Pancreas (tissue), 10 donors: ENCODE measurements at regions not wholly inside any gene's neighbourhood (a gene's known extent, or its start where the extent isn't known, plus 50 kb on each side); places are given as distances from the start of the nearest gene placed in this dataset.
"Not testable (repeated sequence)": the region's sequence is repeated elsewhere in the genome, so short reads cannot be mapped to it uniquely, and the experiment has no call there.

Experiments
- ATAC-seq, 4 donors: fragments of 200-7000 bp; cut with Tn5 transposase; one replicate each; pipeline versions ENCODE4 v1.8.0 to v1.9.1; 2020; ENCODE audit warnings: mild to moderate bottlenecking in 4 of 4, moderate library complexity in 4 of 4
- DNase-seq, 6 donors: peaks; one replicate each; pipeline ENCODE4 v3.0.0-alpha.2; 2020
- FAIRE-seq: peaks from 2 replicates; lab custom pipeline; 2012; peaks lifted over from hg19 to GRCh38; lab: Jason Lieb, UNC
- H3K27ac ChIP-seq, 4 donors: fragments of 200-600 bp; sonication (generic); 1 replicate in 3 of 4; 2 replicates in 1 of 4; pipeline versions ENCODE4 v1.5.0 to v1.8.0; 2020
- H3K27me3 ChIP-seq, 4 donors: fragments of 200-600 bp; one replicate each; pipeline ENCODE4 v1.8.0; 2021
- H3K36me3 ChIP-seq, 3 donors: fragments of 200-600 bp; sonication (generic) in 1 of 3; one replicate each; pipeline versions ENCODE4 v1.5.0 to v1.8.0; 2020 to 2021
- H3K4me1 ChIP-seq, 3 donors: fragments of 200-600 bp; one replicate each; pipeline ENCODE4 v1.8.0; 2021
- H3K4me3 ChIP-seq, 4 donors: fragments of 200-600 bp; sonication (generic) in 2 of 4; one replicate each; pipeline versions ENCODE4 v1.5.0 to v1.8.0; 2020 to 2021
- H3K9me3 ChIP-seq, 4 donors: fragments of 200-600 bp; one replicate each; pipeline ENCODE4 v1.8.0; 2021
- WGBS, 2 donors: extraction: QIAGEN DNeasy Blood & Tissue Kit; methylation state at CpG; one replicate each; pipeline ENCODE4 v1.1.7; 2013; 5-methylcytosine and 5-hydroxymethylcytosine counted together
- intact Hi-C, 3 donors: fragments of 100-400 bp; cut with DNase I; formaldehyde crosslinking; loops; one replicate each; pipeline versions ENCODE4 v1.11.1 to v1.14.2; 2022
- TF ChIP-seq, protein P1 (sequence below), 4 donors: fragments of 200-600 bp; sonication (generic) in 3 of 4; IDR thresholded peaks; one replicate each; pipeline versions ENCODE4 v1.5.0 to v1.8.0; 2021; ENCODE audit warnings: antibody characterized with exemption in 4 of 4
- donor health status: healthy with polysubstance abuse.
- donor health status: DM: no; HTN: no; CAD: no; lungs with moderate emphysema.
- donor health status: DM: no; HTN: no; CAD: no.
- donor health status: control.
- donor health status: control.
- donor health status: Bipolar disorder and iron deficiency.
- donor health status: DM: yes; HTN: yes; CAD: no.
- donor health status: DM: no; HTN: no; CAD: no.
- donor health status: DM: no; HTN: no; CAD: no.
- donor health status: DM: yes; HTN: yes; CAD: no.

DNA sequence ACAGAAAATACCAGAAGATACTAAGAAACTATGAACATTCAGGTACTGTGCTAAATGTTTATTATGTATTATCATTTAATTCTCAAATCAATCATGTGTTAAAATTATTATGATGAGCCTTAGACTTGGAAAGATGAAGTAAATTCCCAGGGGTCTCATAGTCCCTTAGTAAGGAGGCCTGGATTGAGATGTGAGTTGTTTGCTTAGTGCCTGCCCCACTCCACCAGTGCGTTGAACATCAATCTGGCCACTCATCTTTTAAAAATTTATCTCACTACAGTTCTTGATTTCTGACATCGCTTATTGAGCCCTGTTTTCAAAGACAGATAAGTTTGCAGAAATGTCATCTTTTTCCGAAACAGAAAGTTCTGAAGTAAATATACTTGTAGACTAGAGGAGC is 618.4 kb upstream of the SEMA3D start:
- Histone ChIP-seq H3K27ac (no peak overlapping the region), H3K4me1 (no peaks in the 10 kb centered on the region), H3K36me3 (no peaks in the 10 kb centered on the region), H3K4me3 (no peak overlapping the region), H3K27me3 (no peaks in the 10 kb centered on the region), H3K9me3 (no peaks in the 10 kb centered on the region)
- intact Hi-C loops, result no loop called here
- TF ChIP-seq, protein P1, sequence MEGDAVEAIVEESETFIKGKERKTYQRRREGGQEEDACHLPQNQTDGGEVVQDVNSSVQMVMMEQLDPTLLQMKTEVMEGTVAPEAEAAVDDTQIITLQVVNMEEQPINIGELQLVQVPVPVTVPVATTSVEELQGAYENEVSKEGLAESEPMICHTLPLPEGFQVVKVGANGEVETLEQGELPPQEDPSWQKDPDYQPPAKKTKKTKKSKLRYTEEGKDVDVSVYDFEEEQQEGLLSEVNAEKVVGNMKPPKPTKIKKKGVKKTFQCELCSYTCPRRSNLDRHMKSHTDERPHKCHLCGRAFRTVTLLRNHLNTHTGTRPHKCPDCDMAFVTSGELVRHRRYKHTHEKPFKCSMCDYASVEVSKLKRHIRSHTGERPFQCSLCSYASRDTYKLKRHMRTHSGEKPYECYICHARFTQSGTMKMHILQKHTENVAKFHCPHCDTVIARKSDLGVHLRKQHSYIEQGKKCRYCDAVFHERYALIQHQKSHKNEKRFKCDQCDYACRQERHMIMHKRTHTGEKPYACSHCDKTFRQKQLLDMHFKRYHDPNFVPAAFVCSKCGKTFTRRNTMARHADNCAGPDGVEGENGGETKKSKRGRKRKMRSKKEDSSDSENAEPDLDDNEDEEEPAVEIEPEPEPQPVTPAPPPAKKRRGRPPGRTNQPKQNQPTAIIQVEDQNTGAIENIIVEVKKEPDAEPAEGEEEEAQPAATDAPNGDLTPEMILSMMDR (IDR thresholded peaks at IDR 0.05), result no peak
- FAIRE-seq (no peak), ATAC-seq (no peak), DNase-seq (no peak)
- 53 to 60% methylated on average over 3 of the region's 3 CpGs for WGBS, 2 donors

DNA sequence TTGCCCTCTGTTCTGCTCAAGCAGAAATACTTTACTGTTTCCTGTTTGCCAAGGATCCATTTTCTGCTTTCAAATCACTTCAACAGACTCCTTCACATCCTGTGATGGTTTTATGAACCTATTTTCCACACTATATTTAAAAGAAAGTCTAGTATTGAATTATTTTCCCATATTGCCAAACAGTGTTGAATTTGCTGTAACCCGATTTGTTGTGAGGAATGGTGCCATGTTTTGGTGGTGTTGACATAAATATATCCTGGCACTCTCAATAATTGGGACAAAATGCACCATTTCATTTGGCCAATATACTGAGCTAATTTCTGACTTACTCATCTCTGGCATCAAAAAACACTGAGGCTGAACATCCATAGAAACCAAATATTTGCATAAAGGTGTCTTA is 615.4 kb upstream of the SEMA3D start:
- intact Hi-C loops, result no loop called here
- no peak for DNase-seq
- no peaks in the 10 kb centered on the region for H3K27me3 ChIP-seq

DNA sequence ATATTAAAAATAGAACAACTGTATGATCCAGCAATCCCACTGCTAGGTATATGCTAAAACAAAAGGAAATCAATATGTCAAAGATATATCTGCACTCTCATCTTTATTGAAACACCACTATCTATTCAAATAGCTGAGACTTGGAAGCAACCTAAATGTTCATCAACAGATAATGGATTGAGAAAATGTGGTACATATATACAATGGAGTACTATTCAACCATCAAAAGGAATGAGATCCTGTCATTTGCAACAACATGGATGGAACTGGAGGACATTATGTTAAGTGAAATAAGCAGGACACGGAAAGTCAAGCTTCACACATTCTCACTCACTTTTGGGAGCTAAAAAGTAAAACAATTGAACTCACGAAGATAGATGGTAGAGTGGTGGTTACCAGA is 610.1 kb upstream of the SEMA3D start:
- Histone ChIP-seq H3K27ac (no peak overlapping the region), H3K27me3 (no peaks in the 10 kb centered on the region), H3K36me3 (no peaks in the 10 kb centered on the region), H3K4me3 (no peak overlapping the region), H3K9me3 (no peaks in the 10 kb centered on the region), H3K4me1 (no peaks in the 10 kb centered on the region)
- no peak for ATAC-seq
- no peak for FAIRE-seq
- WGBS, 2 donors, result 69 to 84% methylated on average over 2 of the region's 2 CpGs
- no peak for DNase-seq
- TF ChIP-seq, protein P1 (IDR thresholded peaks at IDR 0.05), result no peak
- intact Hi-C loops, result no loop called here

More for the DNA sequence above, 615.4 kb upstream of the SEMA3D start:
- WGBS, 2 donors, result 58 to 86% methylated on average over 1 of the region's 1 CpG
- ATAC-seq (no peak), FAIRE-seq (no peak)
- Histone ChIP-seq H3K36me3 (no peaks in the 10 kb centered on the region), H3K27ac (no peak overlapping the region), H3K9me3 (no peaks in the 10 kb centered on the region), H3K4me3 (no peak overlapping the region), H3K4me1 (no peaks in the 10 kb centered on the region)
- TF ChIP-seq, protein P1 (IDR thresholded peaks at IDR 0.05), result no peak

DNA sequence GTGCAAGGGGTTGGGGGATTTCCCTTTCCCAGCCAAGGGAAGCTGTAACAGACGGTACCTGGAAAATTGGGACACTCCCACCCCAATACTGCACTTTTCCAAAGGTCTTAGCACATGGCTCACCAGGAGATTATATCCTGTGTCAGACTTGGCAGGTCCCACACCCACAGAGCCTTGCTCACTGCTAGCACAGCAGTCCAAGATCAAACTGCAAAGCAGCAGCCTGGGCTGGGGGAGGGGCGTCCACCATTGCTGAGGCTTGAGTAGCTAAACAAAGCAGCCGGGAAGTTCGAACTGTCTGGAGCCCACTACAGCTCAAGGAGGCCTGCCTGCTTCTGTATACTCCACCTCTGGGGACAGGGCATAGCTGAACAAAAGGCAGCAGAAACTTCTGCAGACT is 604.2 kb upstream of the SEMA3D start:
- ATAC-seq, H3K4me1 ChIP-seq, intact Hi-C loops, H3K9me3 ChIP-seq, H3K27me3 ChIP-seq, H3K4me3 ChIP-seq, H3K36me3 ChIP-seq, H3K27ac ChIP-seq, FAIRE-seq: not testable (repeated sequence)
- WGBS, 2 donors, result 67 to 70% methylated on average over 4 of the region's 4 CpGs
- DNase-seq, result peak in 1 of 6 donors; percentile 24

DNA sequence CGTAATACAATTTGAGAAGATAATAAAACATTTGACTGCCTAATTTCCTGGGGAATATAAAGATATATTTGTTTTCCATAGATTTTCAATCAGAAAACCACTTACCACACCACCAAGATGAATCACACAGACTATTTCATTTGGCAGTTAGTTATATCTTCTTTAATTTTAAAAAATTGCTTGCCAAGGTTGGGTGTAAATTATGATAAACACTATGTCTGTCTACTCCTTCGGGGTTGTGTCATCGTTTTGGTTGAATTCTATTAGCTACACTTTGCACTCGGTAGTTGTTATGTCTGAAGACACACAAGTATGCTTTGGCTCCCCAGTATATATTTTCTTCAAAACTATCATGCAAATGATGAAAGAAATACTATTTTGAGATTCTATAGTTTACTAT is 594.8 kb upstream of the SEMA3D start:
- H3K4me1 ChIP-seq, result no peaks in the 10 kb centered on the region
- intact Hi-C loops, result no loop called here
- H3K36me3 ChIP-seq, result no peaks in the 10 kb centered on the region
- WGBS, 2 donors, result 67 to 70% methylated on average over 4 of the region's 4 CpGs
- no peak for ATAC-seq
- H3K27ac ChIP-seq, result no peak overlapping the region
- no peaks in the 10 kb centered on the region for H3K27me3 ChIP-seq
- no peak for FAIRE-seq
- DNase-seq, result no peak
- TF ChIP-seq, protein P1 (IDR thresholded peaks at IDR 0.05), result no peak
- H3K9me3 ChIP-seq, result no peaks in the 10 kb centered on the region
- no peak overlapping the region for H3K4me3 ChIP-seq
